Activated CD8-positive, alpha-beta memory T cell treated with anti-CD3 and anti-CD28 coated beads, Interleukin-2, amount 50 U/mL, for 24 hours (primary cell): ENCODE measurements at regions not wholly inside any gene's neighbourhood (a gene's known extent, or its start where the extent isn't known, plus 50 kb on each side); places are given as distances from the start of the nearest gene placed in this dataset.

ENCODE experiments used
- DNase-seq: peaks from one replicate; pipeline ENCODE4 v3.0.0-alpha.2; 2020; ENCODE audit errors: extremely low read depth

- DNase-seq: no peak
Observed at GRCh38 chr18:46408334-46408987, 248.6 kb downstream of the LOXHD1 start.

GRCh38 chr18:46411191-46411828 lies 245.7 kb downstream of the LOXHD1 start:
- DNase-seq: no peak

GRCh38 chr18:46411867-46412690 lies 244.9 kb downstream of the LOXHD1 start:
- DNase-seq: no peak

GRCh38 chr18:46412916-46413315 lies 244.1 kb downstream of the LOXHD1 start:
- DNase-seq: no peak

- DNase-seq: no peak
Observed at GRCh38 chr18:46413684-46414083, 243.3 kb downstream of the LOXHD1 start.

GRCh38 chr18:46414863-46415262 lies 242.2 kb downstream of the LOXHD1 start:
- DNase-seq: no peak

- no peak for DNase-seq
Observed at GRCh38 chr18:46415532-46416252, 241.3 kb downstream of the LOXHD1 start.

- DNase-seq: no peak
Observed at GRCh38 chr18:46416706-46417638, 240.0 kb downstream of the LOXHD1 start.

- no peak for DNase-seq
Observed at GRCh38 chr18:46418663-46419260, 238.3 kb downstream of the LOXHD1 start.

- no peak for DNase-seq
Observed at GRCh38 chr18:46419391-46420141, 237.5 kb downstream of the LOXHD1 start.

- DNase-seq: no peak
Observed at GRCh38 chr18:46421973-46422551, 235.0 kb downstream of the LOXHD1 start.

- DNase-seq: no peak
Observed at GRCh38 chr18:46422552-46423055, 234.4 kb downstream of the LOXHD1 start.

- DNase-seq: no peak
Observed at GRCh38 chr18:46423226-46423805, 233.7 kb downstream of the LOXHD1 start.

- DNase-seq: no peak
Observed at GRCh38 chr18:46424898-46425297, 232.1 kb downstream of the LOXHD1 start.

GRCh38 chr18:46425511-46425910 lies 231.5 kb downstream of the LOXHD1 start:
- no peak for DNase-seq

GRCh38 chr18:46426021-46426678 lies 230.9 kb downstream of the LOXHD1 start:
- DNase-seq: no peak

GRCh38 chr18:46426679-46427047 lies 230.4 kb downstream of the LOXHD1 start:
- DNase-seq: no peak
